Testis (tissue), 2 donors: ENCODE measurements at regions not wholly inside any gene's neighbourhood (a gene's known extent, or its start where the extent isn't known, plus 50 kb on each side); places are given as distances from the start of the nearest gene placed in this dataset.

Experiments
- DNase-seq: peaks from one replicate; pipeline ENCODE4 v3.0.0-alpha.2; 2019
- H3K27ac ChIP-seq, 2 donors: fragments of 200-600 bp; sonication (generic); one replicate each; pipeline ENCODE4 v1.5.1; 2019
- H3K27me3 ChIP-seq: fragments of 200-600 bp; sonication (generic); one replicate; pipeline ENCODE4 v1.5.1; 2019
- H3K36me3 ChIP-seq: fragments of 200-600 bp; sonication (generic); one replicate; pipeline ENCODE4 v1.5.1; 2017; ENCODE audit warnings: low read depth; ENCODE audit errors: missing control alignments
- H3K4me1 ChIP-seq: fragments of 200-600 bp; sonication (generic); one replicate; pipeline ENCODE4 v1.5.1; 2019
- H3K4me3 ChIP-seq, 2 donors: fragments of 200-600 bp; sonication (generic); one replicate each; pipeline ENCODE4 v1.5.1; 2017 to 2019
- H3K9me3 ChIP-seq: fragments of 200-600 bp; sonication (generic); one replicate; pipeline ENCODE4 v1.5.1; 2017
- CTCF ChIP-seq, 3 experiments: fragments of 450-650 bp in 2 of 3; fragments of 200-600 bp in 1 of 3; sonication (generic) in 1 of 3; IDR thresholded peaks; one replicate each; pipeline ENCODE4 v1.5.1; 2016 to 2019; ENCODE audit warnings: antibody characterized with exemption in 3 of 3, mild to moderate bottlenecking in 2 of 3, moderate library complexity in 1 of 3
- POLR2A ChIP-seq: fragments of 450-650 bp; IDR thresholded peaks from one replicate; pipeline ENCODE4 v1.6.1; 2017; ENCODE audit warnings: antibody characterized with exemption, mild to moderate bottlenecking, moderate library complexity
- WGBS, 2 donors: methylation state at CpG; one replicate each; pipeline ENCODE4 v1.1.5; 2018; 5-methylcytosine and 5-hydroxymethylcytosine counted together
- intact Hi-C: fragments of 100-400 bp; cut with DNase I; formaldehyde crosslinking; loops from one replicate; pipeline ENCODE4 v1.15.1; 2023; ENCODE audit warnings: low total_unique reads

GRCh38 chr12:46445093-46445492 lies 72.5 kb upstream of the SLC38A2 start:
- no peak for DNase-seq
- Histone ChIP-seq H3K27ac (peak overlapping the region in 1 of 2 donors; percentile 64), H3K27me3 (no peaks in the 10 kb centered on the region), H3K4me1 (peaks cover 9% of the 10 kb centered on the region), H3K9me3 (no peaks in the 10 kb centered on the region), H3K4me3 (no peak overlapping the region), H3K36me3 (no peaks in the 10 kb centered on the region)
- WGBS, 2 donors = 45 to 56% methylated on average over 4 of the region's 4 CpGs
- intact Hi-C loops = no loop called here
- TF ChIP-seq POLR2A = no peak
- TF ChIP-seq CTCF (IDR thresholded peaks at IDR 0.05) = no peak

GRCh38 chr12:46443594-46444263 lies 71.2 kb upstream of the SLC38A2 start:
- Histone ChIP-seq H3K27ac (no peak overlapping the region), H3K9me3 (no peaks in the 10 kb centered on the region), H3K36me3 (no peaks in the 10 kb centered on the region), H3K27me3 (no peaks in the 10 kb centered on the region), H3K4me1 (peaks cover 6% of the 10 kb centered on the region), H3K4me3 (no peak overlapping the region)
- no peak for DNase-seq
- WGBS, 2 donors = 65 to 74% methylated on average over 3 of the region's 3 CpGs
- TF ChIP-seq CTCF (IDR thresholded peaks at IDR 0.05) (no peak), POLR2A (no peak)
- intact Hi-C loops = no loop called here

GRCh38 chr12:46442738-46443137 lies 70.2 kb upstream of the SLC38A2 start:
- H3K4me3 ChIP-seq = no peak overlapping the region
- WGBS, 2 donors = 78 to 84% methylated on average over 2 of the region's 2 CpGs
- peaks cover 6% of the 10 kb centered on the region for H3K4me1 ChIP-seq
- DNase-seq = no peak
- no peaks in the 10 kb centered on the region for H3K36me3 ChIP-seq
- no peak overlapping the region for H3K27ac ChIP-seq
- no peaks in the 10 kb centered on the region for H3K27me3 ChIP-seq
- no peaks in the 10 kb centered on the region for H3K9me3 ChIP-seq
- TF ChIP-seq CTCF (IDR thresholded peaks at IDR 0.05) (no peak), POLR2A (no peak)
- intact Hi-C loops = no loop called here

- intact Hi-C loops = no loop called here
- no peaks in the 10 kb centered on the region for H3K36me3 ChIP-seq
- DNase-seq = no peak
- H3K9me3 ChIP-seq = no peaks in the 10 kb centered on the region
- H3K27ac ChIP-seq = no peak overlapping the region
- H3K4me3 ChIP-seq = no peak overlapping the region
- no peaks in the 10 kb centered on the region for H3K27me3 ChIP-seq
- TF ChIP-seq CTCF (IDR thresholded peaks at IDR 0.05) (no peak), POLR2A (no peak)
- H3K4me1 ChIP-seq = peaks cover 6% of the 10 kb centered on the region
- 77 to 89% methylated on average over 3 of the region's 3 CpGs for WGBS, 2 donors
Measured at GRCh38 chr12:46442239-46442638, 69.7 kb upstream of the SLC38A2 start.
